Kidney (tissue), 13 donors: ENCODE measurements at regions not wholly inside any gene's neighbourhood (a gene's known extent, or its start where the extent isn't known, plus 50 kb on each side); places are given as distances from the start of the nearest gene placed in this dataset.

ENCODE experiments used
- DNase-seq, 5 donors: peaks; one replicate each; pipeline ENCODE4 v3.0.0-alpha.2; 2013 to 2020
- FAIRE-seq: peaks from 2 replicates; lab custom pipeline; 2012; peaks lifted over from hg19 to GRCh38; lab: Jason Lieb, UNC
- H3K27ac ChIP-seq, 2 donors: one replicate each; pipeline ENCODE4 v1.7.0; 2013; ENCODE audit warnings: low read depth in 2 of 2, low read length in 2 of 2, inconsistent platforms in 1 of 2
- H3K27me3 ChIP-seq: one replicate; pipeline ENCODE4 v1.7.1; 2013; ENCODE audit warnings: low read length, inconsistent platforms; ENCODE audit not compliant: control insufficient read depth, insufficient read depth
- H3K36me3 ChIP-seq, 3 donors: one replicate each; pipeline versions ENCODE4 v1.7.0 to v1.7.1; 2013; ENCODE audit warnings: low read length in 3 of 3, control low read depth in 1 of 3, inconsistent platforms in 1 of 3; ENCODE audit not compliant: insufficient read depth in 3 of 3, control insufficient read depth in 2 of 3
- H3K4me1 ChIP-seq, 3 donors: one replicate each; pipeline versions ENCODE4 v1.7.0 to v1.7.1; 2013; ENCODE audit warnings: low read length in 3 of 3, inconsistent platforms in 1 of 3, low read depth in 1 of 3; ENCODE audit not compliant: control insufficient read depth in 2 of 3, insufficient read depth in 2 of 3
- H3K4me3 ChIP-seq, 3 donors: one replicate each; pipeline versions ENCODE4 v1.7.0 to v1.8.1; 2013; ENCODE audit warnings: low read length in 3 of 3, control low read depth in 1 of 3, inconsistent platforms in 1 of 3
- H3K9ac ChIP-seq, 3 donors: one replicate each; pipeline versions ENCODE4 v1.7.0 to v1.7.1; 2013; ENCODE audit warnings: low read length in 3 of 3, control low read depth in 1 of 3, inconsistent platforms in 1 of 3
- H3K9me3 ChIP-seq, 3 donors: one replicate each; pipeline versions ENCODE4 v1.7.0 to v1.7.1; 2013; ENCODE audit warnings: low read length in 3 of 3, control low read depth in 1 of 3, inconsistent platforms in 1 of 3; ENCODE audit not compliant: control insufficient read depth in 2 of 3, insufficient read depth in 1 of 3
- CTCF ChIP-seq: IDR thresholded peaks from 3 replicates; pipeline ENCODE4 v1.5.1; 2012; ENCODE audit warnings: mild to moderate bottlenecking, moderate library complexity, borderline replicate concordance; ENCODE audit not compliant: insufficient read depth; ENCODE audit errors: extremely low read depth
- intact Hi-C: fragments of 100-400 bp; cut with DNase I; formaldehyde crosslinking; loops from one replicate; pipeline ENCODE4 v1.11.1; 2022
- donor health status: control.
- donor health status: control.
- donor health status: control.
- donor health status: control.
- donor health status: control.
- donor health status: DM: yes; HTN: yes; CAD: no.
- donor health status: Normal renal cell carcinoma (clear cell type).

DNA sequence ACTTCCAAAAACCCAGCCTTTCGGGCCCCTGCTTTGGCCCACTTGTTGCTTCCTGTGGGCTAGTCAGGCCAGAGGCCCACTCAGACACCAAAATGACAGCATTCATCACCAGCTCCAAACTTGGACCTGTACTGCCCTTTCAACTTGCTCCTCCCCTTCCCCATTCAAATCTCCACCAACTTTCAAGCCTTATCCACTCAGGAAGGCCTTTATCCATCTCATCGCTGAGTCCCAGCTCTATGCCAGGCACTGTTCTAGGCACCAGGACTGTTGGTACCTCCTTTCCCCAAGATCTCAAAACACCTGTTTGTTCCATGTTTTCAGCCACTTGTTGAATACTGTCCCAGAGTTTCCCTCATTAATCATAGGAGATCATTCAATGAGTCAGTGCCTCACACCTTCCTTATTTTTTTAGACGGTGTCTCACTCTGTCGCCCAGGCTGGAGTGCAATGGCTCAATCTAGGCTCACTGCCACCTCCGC, 1011.4 kb downstream of the UQCRFS1 start:
- no peak overlapping the region for H3K9ac ChIP-seq
- no peaks in the 10 kb centered on the region for H3K9me3 ChIP-seq
- H3K4me1 ChIP-seq = no peaks in the 10 kb centered on the region
- no peaks in the 10 kb centered on the region for H3K27me3 ChIP-seq
- TF ChIP-seq CTCF = no peak
- no peaks in the 10 kb centered on the region for H3K36me3 ChIP-seq
- intact Hi-C loops = no loop called here
- DNase-seq (no peak), FAIRE-seq (no peak)
- no peak overlapping the region for H3K27ac ChIP-seq
- no peak overlapping the region for H3K4me3 ChIP-seq

GRCh38 chr19:28199323-28199722, 1013.6 kb downstream of the UQCRFS1 start:
- TF ChIP-seq CTCF = no peak
- H3K4me1 ChIP-seq = no peaks in the 10 kb centered on the region
- H3K9ac ChIP-seq = no peak overlapping the region
- no peak for FAIRE-seq
- no peaks in the 10 kb centered on the region for H3K36me3 ChIP-seq
- H3K4me3 ChIP-seq = no peak overlapping the region
- intact Hi-C loops = no loop called here
- H3K27ac ChIP-seq = no peak overlapping the region
- H3K9me3 ChIP-seq = no peaks in the 10 kb centered on the region
- no peaks in the 10 kb centered on the region for H3K27me3 ChIP-seq
- no peak for DNase-seq

GRCh38 chr19:28196961-28197360, 1016.0 kb downstream of the UQCRFS1 start:
- no peak for TF ChIP-seq CTCF
- FAIRE-seq = no peak
- H3K27ac ChIP-seq = no peak overlapping the region

GRCh38 chr19:28196101-28196500, 1016.9 kb downstream of the UQCRFS1 start:
- Histone ChIP-seq H3K9me3 (no peaks in the 10 kb centered on the region), H3K27ac (no peak overlapping the region)
- no peak for FAIRE-seq

More at GRCh38 chr19:28196961-28197360, 1016.0 kb downstream of the UQCRFS1 start:
- Histone ChIP-seq H3K9ac (no peak overlapping the region), H3K4me3 (no peak overlapping the region), H3K9me3 (no peaks in the 10 kb centered on the region), H3K4me1 (no peaks in the 10 kb centered on the region), H3K27me3 (no peaks in the 10 kb centered on the region), H3K36me3 (no peaks in the 10 kb centered on the region)
- intact Hi-C loops = no loop called here
- no peak for DNase-seq

More at GRCh38 chr19:28196101-28196500, 1016.9 kb downstream of the UQCRFS1 start:
- no peak overlapping the region for H3K4me3 ChIP-seq
- H3K4me1 ChIP-seq = no peaks in the 10 kb centered on the region
- no peak overlapping the region for H3K9ac ChIP-seq
- peak in 2 of 5 donors; percentile 14 to 17 for DNase-seq
- no peaks in the 10 kb centered on the region for H3K27me3 ChIP-seq
- TF ChIP-seq CTCF = no peak
- no peaks in the 10 kb centered on the region for H3K36me3 ChIP-seq
- intact Hi-C loops = no loop called here
